Prostate gland (tissue), 2 donors: ENCODE measurements at regions not wholly inside any gene's neighbourhood (a gene's known extent, or its start where the extent isn't known, plus 50 kb on each side); places are given as distances from the start of the nearest gene placed in this dataset.
"Not testable (repeated sequence)": the region's sequence is repeated elsewhere in the genome, so short reads cannot be mapped to it uniquely, and the experiment has no call there.

ENCODE experiments used
- DNase-seq: peaks from one replicate; pipeline ENCODE4 v3.0.0-alpha.2; 2019; ENCODE audit warnings: low spot score
- H3K27ac ChIP-seq, 2 donors: fragments of 200-600 bp; sonication (generic); 2 replicates each; pipeline ENCODE4 v1.5.1; 2017 to 2019
- H3K27me3 ChIP-seq: fragments of 200-600 bp; sonication (generic); replicated peaks from 2 replicates; pipeline ENCODE4 v1.5.1; 2019; ENCODE audit not compliant: insufficient read depth
- H3K36me3 ChIP-seq, 2 donors: fragments of 200-600 bp; sonication (generic); 1 replicate in 1 of 2; 2 replicates in 1 of 2; pipeline versions ENCODE4 v1.5.1 to v1.8.1; 2017 to 2019
- H3K4me1 ChIP-seq: fragments of 200-600 bp; sonication (generic); replicated peaks from 2 replicates; pipeline ENCODE4 v1.5.1; 2019
- H3K4me3 ChIP-seq, 2 donors: fragments of 200-600 bp; sonication (generic); 2 replicates each; pipeline ENCODE4 v1.5.1; 2017 to 2019
- H3K9me3 ChIP-seq: fragments of 200-600 bp; sonication (generic); 2 replicates; pipeline ENCODE4 v1.5.1; 2017
- POLR2A ChIP-seq: fragments of 450-650 bp; IDR thresholded peaks from one replicate; pipeline ENCODE4 v1.6.1; 2016; ENCODE audit warnings: antibody characterized with exemption, mild to moderate bottlenecking
- POLR2AphosphoS5 ChIP-seq: sonication (generic); formaldehyde crosslinking; IDR thresholded peaks from one replicate; pipeline ENCODE4 v1.6.1; 2017; ENCODE audit warnings: antibody characterized with exemption
- WGBS: methylation state at CpG from one replicate; pipeline ENCODE4 v1.1.5; 2018; 5-methylcytosine and 5-hydroxymethylcytosine counted together
- intact Hi-C: fragments of 100-400 bp; cut with DNase I; formaldehyde crosslinking; loops from one replicate; pipeline ENCODE4 v1.14.2; 2022
- TF ChIP-seq, protein P1 (sequence below), 4 experiments: fragments of 200-600 bp in 2 of 4; fragments of 450-650 bp in 2 of 4; sonication (generic) in 2 of 4; IDR thresholded peaks; 1 replicate in 3 of 4; 2 replicates in 1 of 4; pipeline ENCODE4 v1.5.1; 2016 to 2019; ENCODE audit warnings: antibody characterized with exemption in 4 of 4, mild to moderate bottlenecking in 2 of 4, moderate library complexity in 2 of 4

DNA sequence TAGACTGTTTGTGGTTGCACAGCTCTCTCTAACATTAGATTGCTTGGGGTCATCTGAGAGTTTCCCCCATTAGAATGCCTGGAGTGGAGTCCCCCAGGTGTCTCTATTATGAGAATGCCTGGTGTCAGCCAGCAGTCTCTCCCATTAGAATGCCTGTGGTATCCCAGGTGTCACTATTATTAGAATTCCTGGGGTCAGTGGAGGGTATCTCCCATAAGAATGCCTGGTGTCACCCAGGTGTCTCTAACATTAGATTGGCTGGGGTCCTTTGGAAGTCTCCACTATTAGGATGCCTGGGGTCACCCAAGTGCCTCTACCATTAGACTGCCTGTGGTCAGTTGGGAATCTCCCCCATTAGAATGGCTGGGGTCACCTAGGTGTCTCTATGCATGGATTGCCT is 1495.1 kb downstream of the UQCRFS1 start:
- TF ChIP-seq POLR2AphosphoS5 (no peak), POLR2A (no peak)
- TF ChIP-seq, protein P1, sequence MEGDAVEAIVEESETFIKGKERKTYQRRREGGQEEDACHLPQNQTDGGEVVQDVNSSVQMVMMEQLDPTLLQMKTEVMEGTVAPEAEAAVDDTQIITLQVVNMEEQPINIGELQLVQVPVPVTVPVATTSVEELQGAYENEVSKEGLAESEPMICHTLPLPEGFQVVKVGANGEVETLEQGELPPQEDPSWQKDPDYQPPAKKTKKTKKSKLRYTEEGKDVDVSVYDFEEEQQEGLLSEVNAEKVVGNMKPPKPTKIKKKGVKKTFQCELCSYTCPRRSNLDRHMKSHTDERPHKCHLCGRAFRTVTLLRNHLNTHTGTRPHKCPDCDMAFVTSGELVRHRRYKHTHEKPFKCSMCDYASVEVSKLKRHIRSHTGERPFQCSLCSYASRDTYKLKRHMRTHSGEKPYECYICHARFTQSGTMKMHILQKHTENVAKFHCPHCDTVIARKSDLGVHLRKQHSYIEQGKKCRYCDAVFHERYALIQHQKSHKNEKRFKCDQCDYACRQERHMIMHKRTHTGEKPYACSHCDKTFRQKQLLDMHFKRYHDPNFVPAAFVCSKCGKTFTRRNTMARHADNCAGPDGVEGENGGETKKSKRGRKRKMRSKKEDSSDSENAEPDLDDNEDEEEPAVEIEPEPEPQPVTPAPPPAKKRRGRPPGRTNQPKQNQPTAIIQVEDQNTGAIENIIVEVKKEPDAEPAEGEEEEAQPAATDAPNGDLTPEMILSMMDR (IDR thresholded peaks at IDR 0.05), result no peak
- no peaks in the 10 kb centered on the region for H3K4me1 ChIP-seq
- H3K36me3 ChIP-seq, result no peaks in the 10 kb centered on the region
- intact Hi-C loops, result no loop called here
- H3K4me3 ChIP-seq, result no peak overlapping the region
- H3K27me3 ChIP-seq, result no peaks in the 10 kb centered on the region
- H3K27ac ChIP-seq, result no peak overlapping the region
- no peak for DNase-seq
- H3K9me3 ChIP-seq, result no peaks in the 10 kb centered on the region

GRCh38 chr19:27716922-27717321 is 1496.0 kb downstream of the UQCRFS1 start:
- TF ChIP-seq, protein P1 (IDR thresholded peaks at IDR 0.05), result no peak
- TF ChIP-seq POLR2A (no peak), POLR2AphosphoS5 (no peak)
- Histone ChIP-seq H3K4me3 (no peak overlapping the region), H3K36me3 (no peaks in the 10 kb centered on the region), H3K27ac (no peak overlapping the region), H3K9me3 (no peaks in the 10 kb centered on the region), H3K4me1 (no peaks in the 10 kb centered on the region), H3K27me3 (no peaks in the 10 kb centered on the region)
- WGBS, result 78% methylated on average over 3 of the region's 3 CpGs
- no peak for DNase-seq
- intact Hi-C loops, result no loop called here

DNA sequence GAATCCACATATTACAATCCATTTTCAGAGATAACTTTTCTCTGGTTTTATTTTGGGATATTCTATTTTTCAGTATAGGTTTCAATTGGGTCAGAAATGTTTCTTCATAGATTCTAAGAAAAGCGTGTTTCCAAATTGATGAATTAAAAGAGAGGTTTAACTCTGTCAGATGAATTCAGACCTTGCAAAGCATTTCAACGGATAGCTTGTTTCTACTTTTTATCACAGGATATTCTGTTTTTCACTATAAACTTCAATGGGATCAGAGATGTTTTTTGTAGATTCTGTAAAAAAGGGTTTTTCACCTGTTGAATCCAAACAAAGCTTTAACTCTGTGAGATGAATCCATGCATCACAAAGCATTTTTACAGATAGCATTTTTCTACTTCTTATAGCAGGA is 1498.1 kb downstream of the UQCRFS1 start:
- no peak for DNase-seq
- intact Hi-C loops, result no loop called here
- Histone ChIP-seq H3K9me3 (no peaks in the 10 kb centered on the region), H3K4me3 (no peak overlapping the region), H3K36me3 (no peaks in the 10 kb centered on the region), H3K27me3 (no peaks in the 10 kb centered on the region), H3K27ac (no peak overlapping the region), H3K4me1 (no peaks in the 10 kb centered on the region)
- 73% methylated on average over 2 of the region's 2 CpGs for WGBS
- TF ChIP-seq, protein P1 (IDR thresholded peaks at IDR 0.05), result no peak
- no peak for TF ChIP-seq POLR2AphosphoS5
- TF ChIP-seq POLR2A, result no peak

- H3K4me3 ChIP-seq, result no peak overlapping the region
- WGBS, result 82% methylated on average over 5 of the region's 5 CpGs
- no peak for DNase-seq
- TF ChIP-seq POLR2AphosphoS5 (no peak), POLR2A (no peak)
- TF ChIP-seq, protein P1 (IDR thresholded peaks at IDR 0.05), result no peak
- H3K9me3 ChIP-seq, result no peaks in the 10 kb centered on the region
- H3K4me1 ChIP-seq, result no peaks in the 10 kb centered on the region
- H3K27ac ChIP-seq, result no peak overlapping the region
- H3K36me3 ChIP-seq, result no peaks in the 10 kb centered on the region
- intact Hi-C loops, result no loop called here
- no peaks in the 10 kb centered on the region for H3K27me3 ChIP-seq
These were observed 1503.5 kb downstream of the UQCRFS1 start for GRCh38 chr19:27709496-27709895.

GRCh38 chr19:27708986-27709385 is 1504.0 kb downstream of the UQCRFS1 start:
- H3K4me1 ChIP-seq, intact Hi-C loops, H3K27me3 ChIP-seq, H3K4me3 ChIP-seq, DNase-seq, H3K9me3 ChIP-seq, H3K27ac ChIP-seq, H3K36me3 ChIP-seq: not testable (repeated sequence)
- 79% methylated on average over 6 of the region's 6 CpGs for WGBS

- H3K36me3 ChIP-seq, H3K27me3 ChIP-seq, H3K4me1 ChIP-seq, H3K4me3 ChIP-seq, H3K27ac ChIP-seq, H3K9me3 ChIP-seq, intact Hi-C loops, DNase-seq: not testable (repeated sequence)
- 83% methylated on average over 3 of the region's 3 CpGs for WGBS
These were observed 1505.9 kb downstream of the UQCRFS1 start for GRCh38 chr19:27707026-27707425.
